Osteocyte (in vitro differentiated cells): ENCODE measurements at regions not wholly inside any gene's neighbourhood (a gene's known extent, or its start where the extent isn't known, plus 50 kb on each side); places are given as distances from the start of the nearest gene placed in this dataset.

Experiments used
- DNase-seq: peaks from one replicate; pipeline ENCODE4 v3.0.0; 2021; ENCODE audit warnings: mixed read lengths; ENCODE audit not compliant: unreplicated experiment; ENCODE audit errors: extremely low spot score
- H3K27ac Mint-ChIP-seq: one replicate; pipeline ENCODE4 v1.8.0; 2021; ENCODE audit warnings: mild to moderate bottlenecking, mixed read lengths; ENCODE audit not compliant: unreplicated experiment
- H3K27me3 Mint-ChIP-seq: one replicate; pipeline ENCODE4 v1.8.0; 2021; ENCODE audit warnings: mixed read lengths; ENCODE audit not compliant: unreplicated experiment
- H3K36me3 Mint-ChIP-seq: one replicate; pipeline ENCODE4 v1.8.0; 2021; ENCODE audit warnings: mixed read lengths; ENCODE audit not compliant: unreplicated experiment
- H3K4me1 Mint-ChIP-seq: one replicate; pipeline ENCODE4 v1.8.0; 2021; ENCODE audit warnings: mixed read lengths; ENCODE audit not compliant: unreplicated experiment
- H3K4me3 Mint-ChIP-seq: one replicate; pipeline ENCODE4 v1.8.0; 2021; ENCODE audit warnings: mild to moderate bottlenecking, moderate library complexity, mixed read lengths; ENCODE audit not compliant: unreplicated experiment
- H3K9me3 Mint-ChIP-seq: one replicate; pipeline ENCODE4 v1.8.0; 2021; ENCODE audit warnings: mixed read lengths; ENCODE audit not compliant: unreplicated experiment
- CTCF ChIP-seq: fragments of 200-600 bp; sonication (generic); IDR thresholded peaks from 2 replicates; pipeline ENCODE4 v1.5.0; 2021; ENCODE audit warnings: antibody characterized with exemption, mild to moderate bottlenecking, moderate library complexity

GRCh38 chr4:187364851-187365250 is 630.7 kb upstream of the ZFP42 start:
- no peaks in the 10 kb centered on the region for H3K36me3 Mint-ChIP-seq
- H3K4me3 Mint-ChIP-seq = no peak overlapping the region
- no peaks in the 10 kb centered on the region for H3K27me3 Mint-ChIP-seq
- no peak for DNase-seq
- no peak overlapping the region for H3K27ac Mint-ChIP-seq
- TF ChIP-seq CTCF = no peak
- no peaks in the 10 kb centered on the region for H3K9me3 Mint-ChIP-seq
- peaks cover 26% of the 10 kb centered on the region for H3K4me1 Mint-ChIP-seq

GRCh38 chr4:187366530-187366929 is 629.0 kb upstream of the ZFP42 start:
- no peaks in the 10 kb centered on the region for H3K27me3 Mint-ChIP-seq

GRCh38 chr4:187370918-187371317 is 624.7 kb upstream of the ZFP42 start:
- DNase-seq = no peak
- no peak overlapping the region for H3K4me3 Mint-ChIP-seq
- H3K9me3 Mint-ChIP-seq = no peaks in the 10 kb centered on the region
- H3K36me3 Mint-ChIP-seq = no peaks in the 10 kb centered on the region
- H3K27me3 Mint-ChIP-seq = no peaks in the 10 kb centered on the region
- TF ChIP-seq CTCF = no peak
- H3K27ac Mint-ChIP-seq = no peak overlapping the region
- peaks cover 17% of the 10 kb centered on the region for H3K4me1 Mint-ChIP-seq

More at GRCh38 chr4:187366530-187366929, 629.0 kb upstream of the ZFP42 start:
- no peak for TF ChIP-seq CTCF
- H3K9me3 Mint-ChIP-seq = no peaks in the 10 kb centered on the region
- H3K4me1 Mint-ChIP-seq = peaks cover 17% of the 10 kb centered on the region
- no peaks in the 10 kb centered on the region for H3K36me3 Mint-ChIP-seq
- no peak overlapping the region for H3K27ac Mint-ChIP-seq
- no peak overlapping the region for H3K4me3 Mint-ChIP-seq
- no peak for DNase-seq

- peaks cover 8% of the 10 kb centered on the region for H3K4me1 Mint-ChIP-seq
- H3K4me3 Mint-ChIP-seq = no peak overlapping the region
- TF ChIP-seq CTCF = no peak
- H3K9me3 Mint-ChIP-seq = no peaks in the 10 kb centered on the region
- no peak for DNase-seq
- H3K36me3 Mint-ChIP-seq = no peaks in the 10 kb centered on the region
- no peak overlapping the region for H3K27ac Mint-ChIP-seq
- no peaks in the 10 kb centered on the region for H3K27me3 Mint-ChIP-seq
Measured at GRCh38 chr4:187378441-187378840, 617.1 kb upstream of the ZFP42 start.

- Mint-ChIP-seq H3K27ac (no peak overlapping the region), H3K9me3 (no peaks in the 10 kb centered on the region), H3K4me1 (peaks cover 8% of the 10 kb centered on the region), H3K4me3 (no peak overlapping the region), H3K36me3 (no peaks in the 10 kb centered on the region), H3K27me3 (no peaks in the 10 kb centered on the region)
- DNase-seq = no peak
- TF ChIP-seq CTCF = no peak
Measured at GRCh38 chr4:187380181-187380581, 615.4 kb upstream of the ZFP42 start.
